Left lung (tissue), 4 donors: ENCODE measurements at regions not wholly inside any gene's neighbourhood (a gene's known extent, or its start where the extent isn't known, plus 50 kb on each side); places are given as distances from the start of the nearest gene placed in this dataset.
"Not testable (repeated sequence)": the region's sequence is repeated elsewhere in the genome, so short reads cannot be mapped to it uniquely, and the experiment has no call there.

Experiments
- ATAC-seq: fragments of 200-7000 bp; cut with Tn5 transposase; one replicate; pipeline ENCODE4 v1.9.1; 2020; ENCODE audit warnings: moderate library complexity
- DNase-seq, 4 donors: peaks; one replicate each; pipeline ENCODE4 v3.0.0-alpha.2; 2013 to 2020
- H3K27ac ChIP-seq, 2 donors: fragments of 200-600 bp; sonication (generic) in 1 of 2; one replicate each; pipeline versions ENCODE4 v1.5.0 to v1.8.0; 2020 to 2021
- H3K27me3 ChIP-seq, 2 donors: fragments of 200-600 bp; sonication (generic) in 1 of 2; one replicate each; pipeline versions ENCODE4 v1.5.0 to v1.8.0; 2020 to 2021
- H3K36me3 ChIP-seq, 2 donors: fragments of 200-600 bp; sonication (generic) in 1 of 2; one replicate each; pipeline versions ENCODE4 v1.5.0 to v1.8.0; 2020 to 2021
- H3K4me1 ChIP-seq, 2 donors: fragments of 200-600 bp; one replicate each; pipeline ENCODE4 v1.8.0; 2021
- H3K4me3 ChIP-seq, 2 donors: fragments of 200-600 bp; sonication (generic) in 1 of 2; one replicate each; pipeline versions ENCODE4 v1.5.0 to v1.8.0; 2020 to 2021; ENCODE audit warnings: mild to moderate bottlenecking in 1 of 2
- H3K9me3 ChIP-seq, 2 donors: fragments of 200-600 bp; sonication (generic) in 1 of 2; one replicate each; pipeline versions ENCODE4 v1.5.0 to v1.8.0; 2020 to 2021
- intact Hi-C, 2 donors: fragments of 100-400 bp; cut with DNase I; formaldehyde crosslinking; loops; one replicate each; pipeline versions ENCODE4 v1.11.2 to v1.14.2; 2022
- TF ChIP-seq, protein P1 (sequence below), 2 donors: fragments of 200-600 bp; sonication (generic) in 1 of 2; IDR thresholded peaks; one replicate each; pipeline versions ENCODE4 v1.5.0 to v1.8.0; 2021; ENCODE audit warnings: antibody characterized with exemption in 2 of 2
- donor health status: DM: no; HTN: yes; CAD: no.
- donor health status: DM: no; HTN: no; CAD: no.

GRCh38 chr2:55124682-55125081, 74.4 kb upstream of the RTN4 start:
- H3K36me3 ChIP-seq, H3K4me3 ChIP-seq, H3K9me3 ChIP-seq, H3K27ac ChIP-seq, DNase-seq, intact Hi-C loops, H3K27me3 ChIP-seq, ATAC-seq: not testable (repeated sequence)
- H3K4me1 ChIP-seq, result peaks cover 4 to 33% of the 10 kb centered on the region in 2 donors

DNA sequence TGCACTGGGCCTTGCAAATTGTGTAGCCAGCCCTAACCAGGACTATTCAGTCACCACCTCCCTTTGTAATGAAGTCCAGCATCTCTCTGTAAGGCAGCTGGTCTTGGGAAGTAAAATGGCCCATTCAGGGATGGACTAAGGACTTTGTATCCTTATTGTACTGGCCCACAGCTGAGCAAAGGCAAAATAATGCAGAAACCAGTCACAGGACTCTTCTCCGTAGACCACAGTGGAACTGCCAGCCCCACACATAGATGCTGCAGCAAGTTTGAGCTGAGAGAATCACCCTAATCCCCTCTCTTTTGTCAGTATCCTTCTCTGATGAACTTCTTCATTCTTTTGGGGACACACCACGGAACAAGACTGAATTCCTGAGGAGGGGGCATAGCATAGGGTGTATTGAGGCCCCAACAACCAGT, 73.6 kb upstream of the RTN4 start:
- ATAC-seq (no peak), DNase-seq (no peak)
- TF ChIP-seq, protein P1, sequence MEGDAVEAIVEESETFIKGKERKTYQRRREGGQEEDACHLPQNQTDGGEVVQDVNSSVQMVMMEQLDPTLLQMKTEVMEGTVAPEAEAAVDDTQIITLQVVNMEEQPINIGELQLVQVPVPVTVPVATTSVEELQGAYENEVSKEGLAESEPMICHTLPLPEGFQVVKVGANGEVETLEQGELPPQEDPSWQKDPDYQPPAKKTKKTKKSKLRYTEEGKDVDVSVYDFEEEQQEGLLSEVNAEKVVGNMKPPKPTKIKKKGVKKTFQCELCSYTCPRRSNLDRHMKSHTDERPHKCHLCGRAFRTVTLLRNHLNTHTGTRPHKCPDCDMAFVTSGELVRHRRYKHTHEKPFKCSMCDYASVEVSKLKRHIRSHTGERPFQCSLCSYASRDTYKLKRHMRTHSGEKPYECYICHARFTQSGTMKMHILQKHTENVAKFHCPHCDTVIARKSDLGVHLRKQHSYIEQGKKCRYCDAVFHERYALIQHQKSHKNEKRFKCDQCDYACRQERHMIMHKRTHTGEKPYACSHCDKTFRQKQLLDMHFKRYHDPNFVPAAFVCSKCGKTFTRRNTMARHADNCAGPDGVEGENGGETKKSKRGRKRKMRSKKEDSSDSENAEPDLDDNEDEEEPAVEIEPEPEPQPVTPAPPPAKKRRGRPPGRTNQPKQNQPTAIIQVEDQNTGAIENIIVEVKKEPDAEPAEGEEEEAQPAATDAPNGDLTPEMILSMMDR (IDR thresholded peaks at IDR 0.05), result no peak
- H3K36me3 ChIP-seq, result no peaks in the 10 kb centered on the region
- no peak overlapping the region for H3K27ac ChIP-seq
- intact Hi-C loops, result no loop called here
- no peaks in the 10 kb centered on the region for H3K9me3 ChIP-seq
- no peak overlapping the region for H3K4me3 ChIP-seq
- H3K27me3 ChIP-seq, result no peaks in the 10 kb centered on the region
- peaks cover 4 to 32% of the 10 kb centered on the region in 2 donors for H3K4me1 ChIP-seq

GRCh38 chr2:55120634-55121359, 70.5 kb upstream of the RTN4 start:
- no peaks in the 10 kb centered on the region for H3K9me3 ChIP-seq
- H3K4me1 ChIP-seq, result peaks cover 4 to 39% of the 10 kb centered on the region in 2 donors
- no peaks in the 10 kb centered on the region for H3K36me3 ChIP-seq
- ATAC-seq (peak; percentile 50), DNase-seq (peak in 2 of 4 donors; percentile 51 to 54)
- TF ChIP-seq, protein P1 (IDR thresholded peaks at IDR 0.05), result no peak
- intact Hi-C loops, result no loop called here
- peak overlapping the region in 1 of 2 donors; percentile 34 for H3K27ac ChIP-seq
- H3K4me3 ChIP-seq, result no peak overlapping the region
- H3K27me3 ChIP-seq, result no peaks in the 10 kb centered on the region

GRCh38 chr2:55119711-55120487, 69.6 kb upstream of the RTN4 start:
- Histone ChIP-seq H3K27ac (peak overlapping the region in 1 of 2 donors; percentile 34), H3K4me1 (peaks cover 4 to 44% of the 10 kb centered on the region in 2 donors), H3K4me3 (no peak overlapping the region), H3K27me3 (no peaks in the 10 kb centered on the region), H3K36me3 (no peaks in the 10 kb centered on the region), H3K9me3 (no peaks in the 10 kb centered on the region)
- TF ChIP-seq, protein P1 (IDR thresholded peaks at IDR 0.05), result no peak
- DNase-seq, result peak in 1 of 4 donors; percentile 39
- intact Hi-C loops, result no loop called here
- peak; percentile 55 for ATAC-seq

GRCh38 chr2:55118643-55119083, 68.4 kb upstream of the RTN4 start:
- H3K9me3 ChIP-seq, result no peaks in the 10 kb centered on the region
- no peaks in the 10 kb centered on the region for H3K36me3 ChIP-seq
- TF ChIP-seq, protein P1 (IDR thresholded peaks at IDR 0.05), result no peak
- no peak overlapping the region for H3K4me3 ChIP-seq
- intact Hi-C loops, result no loop called here
- ATAC-seq (no peak), DNase-seq (no peak)
- H3K27ac ChIP-seq, result no peak overlapping the region
- peaks cover 4 to 44% of the 10 kb centered on the region in 2 donors for H3K4me1 ChIP-seq
- no peaks in the 10 kb centered on the region for H3K27me3 ChIP-seq
